ENCODE measurements at regions not wholly inside any gene's neighbourhood (a gene's known extent, or its start where the extent isn't known, plus 50 kb on each side); places are given as distances from the start of the nearest gene placed in this dataset.

DNA sequence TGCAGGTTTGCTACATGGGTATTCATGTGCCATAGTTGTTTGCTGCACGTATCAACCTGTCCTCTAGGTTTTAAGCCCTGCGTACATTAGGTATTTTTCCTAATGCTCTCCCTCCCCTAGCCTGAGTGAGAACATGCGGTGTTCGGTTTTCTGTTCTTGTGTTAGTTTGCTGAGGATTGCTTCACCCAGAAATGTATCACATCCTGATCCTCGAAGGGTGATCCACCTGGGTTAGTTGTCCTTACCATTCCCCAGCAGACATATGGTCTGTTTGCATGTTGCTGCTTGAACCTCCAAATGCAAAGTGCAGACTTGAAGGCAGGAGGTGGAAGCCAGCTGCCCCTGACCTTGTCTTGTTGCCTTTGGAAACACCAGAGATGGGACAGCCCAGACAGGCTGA lies 161.5 kb upstream of the WDR1 start:
- TF ChIP-seq ZNF839 (CRISPR knock-in tag; IDR thresholded peaks at IDR 0.05; ENCODE audit: borderline replicate concordance) = no peak
- no peak for TF ChIP-seq ZFP36 (IDR thresholded peaks at IDR 0.05; ENCODE audit: borderline replicate concordance, low read depth, low read length, partially characterized antibody)
- no peak for TF ChIP-seq FOXA1 (IDR thresholded peaks at IDR 0.05)
- no peak for TF ChIP-seq FOXA1 (CRISPR knock-in tag; IDR thresholded peaks at IDR 0.05)
- TF ChIP-seq, protein P1, sequence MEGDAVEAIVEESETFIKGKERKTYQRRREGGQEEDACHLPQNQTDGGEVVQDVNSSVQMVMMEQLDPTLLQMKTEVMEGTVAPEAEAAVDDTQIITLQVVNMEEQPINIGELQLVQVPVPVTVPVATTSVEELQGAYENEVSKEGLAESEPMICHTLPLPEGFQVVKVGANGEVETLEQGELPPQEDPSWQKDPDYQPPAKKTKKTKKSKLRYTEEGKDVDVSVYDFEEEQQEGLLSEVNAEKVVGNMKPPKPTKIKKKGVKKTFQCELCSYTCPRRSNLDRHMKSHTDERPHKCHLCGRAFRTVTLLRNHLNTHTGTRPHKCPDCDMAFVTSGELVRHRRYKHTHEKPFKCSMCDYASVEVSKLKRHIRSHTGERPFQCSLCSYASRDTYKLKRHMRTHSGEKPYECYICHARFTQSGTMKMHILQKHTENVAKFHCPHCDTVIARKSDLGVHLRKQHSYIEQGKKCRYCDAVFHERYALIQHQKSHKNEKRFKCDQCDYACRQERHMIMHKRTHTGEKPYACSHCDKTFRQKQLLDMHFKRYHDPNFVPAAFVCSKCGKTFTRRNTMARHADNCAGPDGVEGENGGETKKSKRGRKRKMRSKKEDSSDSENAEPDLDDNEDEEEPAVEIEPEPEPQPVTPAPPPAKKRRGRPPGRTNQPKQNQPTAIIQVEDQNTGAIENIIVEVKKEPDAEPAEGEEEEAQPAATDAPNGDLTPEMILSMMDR (CRISPR knock-in tag; IDR thresholded peaks at IDR 0.05) = no peak
- TF ChIP-seq JUN (CRISPR knock-in tag; IDR thresholded peaks at IDR 0.05) = no peak
- TF ChIP-seq, protein P2, sequence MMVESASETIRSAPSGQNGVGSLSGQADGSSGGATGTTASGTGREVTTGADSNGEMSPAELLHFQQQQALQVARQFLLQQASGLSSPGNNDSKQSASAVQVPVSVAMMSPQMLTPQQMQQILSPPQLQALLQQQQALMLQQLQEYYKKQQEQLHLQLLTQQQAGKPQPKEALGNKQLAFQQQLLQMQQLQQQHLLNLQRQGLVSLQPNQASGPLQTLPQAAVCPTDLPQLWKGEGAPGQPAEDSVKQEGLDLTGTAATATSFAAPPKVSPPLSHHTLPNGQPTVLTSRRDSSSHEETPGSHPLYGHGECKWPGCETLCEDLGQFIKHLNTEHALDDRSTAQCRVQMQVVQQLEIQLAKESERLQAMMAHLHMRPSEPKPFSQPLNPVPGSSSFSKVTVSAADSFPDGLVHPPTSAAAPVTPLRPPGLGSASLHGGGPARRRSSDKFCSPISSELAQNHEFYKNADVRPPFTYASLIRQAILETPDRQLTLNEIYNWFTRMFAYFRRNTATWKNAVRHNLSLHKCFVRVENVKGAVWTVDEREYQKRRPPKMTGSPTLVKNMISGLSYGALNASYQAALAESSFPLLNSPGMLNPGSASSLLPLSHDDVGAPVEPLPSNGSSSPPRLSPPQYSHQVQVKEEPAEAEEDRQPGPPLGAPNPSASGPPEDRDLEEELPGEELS (CRISPR knock-in tag; IDR thresholded peaks at IDR 0.05) = no peak
- TF ChIP-seq, protein P3, sequence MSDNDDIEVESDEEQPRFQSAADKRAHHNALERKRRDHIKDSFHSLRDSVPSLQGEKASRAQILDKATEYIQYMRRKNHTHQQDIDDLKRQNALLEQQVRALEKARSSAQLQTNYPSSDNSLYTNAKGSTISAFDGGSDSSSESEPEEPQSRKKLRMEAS (IDR thresholded peaks at IDR 0.05) = no peak
- TF ChIP-seq, protein P4, sequence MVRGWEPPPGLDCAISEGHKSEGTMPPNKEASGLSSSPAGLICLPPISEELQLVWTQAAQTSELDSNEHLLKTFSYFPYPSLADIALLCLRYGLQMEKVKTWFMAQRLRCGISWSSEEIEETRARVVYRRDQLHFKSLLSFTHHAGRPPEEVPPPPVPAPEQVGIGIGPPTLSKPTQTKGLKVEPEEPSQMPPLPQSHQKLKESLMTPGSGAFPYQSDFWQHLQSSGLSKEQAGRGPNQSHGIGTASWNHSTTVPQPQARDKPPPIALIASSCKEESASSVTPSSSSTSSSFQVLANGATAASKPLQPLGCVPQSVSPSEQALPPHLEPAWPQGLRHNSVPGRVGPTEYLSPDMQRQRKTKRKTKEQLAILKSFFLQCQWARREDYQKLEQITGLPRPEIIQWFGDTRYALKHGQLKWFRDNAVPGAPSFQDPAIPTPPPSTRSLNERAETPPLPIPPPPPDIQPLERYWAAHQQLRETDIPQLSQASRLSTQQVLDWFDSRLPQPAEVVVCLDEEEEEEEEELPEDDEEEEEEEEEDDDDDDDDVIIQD (CRISPR knock-in tag; IDR thresholded peaks at IDR 0.05; ENCODE audit: low read depth) = no peak
- no peak for TF ChIP-seq ZNF34 (CRISPR knock-in tag; IDR thresholded peaks at IDR 0.05; ENCODE audit: borderline replicate concordance)
- no peak for TF ChIP-seq ZNF766 (CRISPR knock-in tag; IDR thresholded peaks at IDR 0.05; ENCODE audit: borderline replicate concordance)
- no peak for TF ChIP-seq GABPA (IDR thresholded peaks at IDR 0.05; ENCODE audit: low read depth, low read length)
- no peak for TF ChIP-seq GABPA (CRISPR knock-in tag; IDR thresholded peaks at IDR 0.05; ENCODE audit: low read depth)
- TF ChIP-seq ZNF562 (CRISPR knock-in tag; IDR thresholded peaks at IDR 0.05; ENCODE audit: borderline replicate concordance) = no peak
- TF ChIP-seq ZNF749 (CRISPR knock-in tag; IDR thresholded peaks at IDR 0.05; ENCODE audit: borderline replicate concordance) = no peak
- TF ChIP-seq ONECUT2 (CRISPR knock-in tag; IDR thresholded peaks at IDR 0.05) = no peak
